ENCODE measurements at regions not wholly inside any gene's neighbourhood (a gene's known extent, or its start where the extent isn't known, plus 50 kb on each side); places are given as distances from the start of the nearest gene placed in this dataset.

DNA sequence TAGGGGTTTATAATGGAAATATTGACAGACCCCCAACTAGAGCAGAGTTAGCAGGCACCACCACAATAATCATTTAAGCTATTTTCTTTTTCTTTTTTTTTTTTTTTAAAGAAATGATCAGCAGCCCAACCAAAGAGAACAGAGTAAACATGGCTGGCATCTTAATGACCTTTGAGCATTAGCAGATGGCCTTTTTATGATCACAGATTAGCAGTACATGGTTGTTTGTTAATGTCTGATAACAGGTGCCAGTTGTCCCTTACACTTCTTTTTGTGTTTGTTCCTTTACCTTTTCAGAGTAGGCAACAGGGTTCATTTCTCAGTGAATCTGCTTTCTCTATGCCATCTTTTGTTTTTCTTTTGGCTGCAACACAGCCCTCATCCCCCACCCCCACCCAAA lies 747.0 kb downstream of the BCL11A start:
- TF ChIP-seq YY1 (IDR thresholded peaks at IDR 0.05; ENCODE audit: insufficient read depth, insufficient read length): no peak
- TF ChIP-seq ZNF274 (IDR thresholded peaks at IDR 0.05; ENCODE audit: low read depth, low read length): no peak
- no peak for TF ChIP-seq SUZ12 (IDR thresholded peaks at IDR 0.05; ENCODE audit: extremely low read depth, insufficient read depth, insufficient read length)
